ENCODE measurements at regions not wholly inside any gene's neighbourhood (a gene's known extent, or its start where the extent isn't known, plus 50 kb on each side); places are given as distances from the start of the nearest gene placed in this dataset.

DNA sequence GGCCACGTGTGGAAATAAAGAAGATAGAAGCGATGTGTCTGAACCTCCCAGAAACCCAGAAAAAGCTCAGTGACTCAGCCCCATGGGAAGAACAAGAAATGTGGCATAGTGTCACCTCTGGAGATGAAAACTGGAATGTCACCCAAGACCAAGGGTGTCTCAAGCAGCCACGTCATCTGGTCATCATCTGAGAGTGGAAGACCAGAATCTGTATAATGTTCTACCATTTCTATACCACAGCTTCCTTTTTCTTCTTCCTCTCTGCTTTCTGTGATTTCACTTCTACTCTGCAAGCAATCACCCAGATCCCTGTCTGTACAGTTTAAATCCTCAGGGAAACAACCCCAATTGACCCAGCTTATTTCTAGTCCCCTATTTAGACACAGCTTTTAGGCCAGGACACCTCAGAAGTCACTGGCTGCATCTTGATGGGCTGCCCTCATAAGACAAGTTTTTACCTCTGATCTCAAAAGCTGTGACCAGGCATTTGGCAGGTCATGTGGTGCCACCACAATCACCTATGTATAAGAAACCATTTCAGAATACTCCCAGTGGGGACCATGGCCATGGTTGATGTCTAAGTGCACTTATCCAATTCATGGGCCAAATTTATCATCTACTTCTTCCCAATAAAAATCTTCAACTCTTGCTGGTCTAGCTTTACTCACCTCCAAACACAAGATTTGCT is 278.5 kb upstream of the UMPS start:
- DNase-seq = no peak

GRCh38 chr3:124453189-124453588 is 277.1 kb upstream of the UMPS start:
- DNase-seq = no peak

DNA sequence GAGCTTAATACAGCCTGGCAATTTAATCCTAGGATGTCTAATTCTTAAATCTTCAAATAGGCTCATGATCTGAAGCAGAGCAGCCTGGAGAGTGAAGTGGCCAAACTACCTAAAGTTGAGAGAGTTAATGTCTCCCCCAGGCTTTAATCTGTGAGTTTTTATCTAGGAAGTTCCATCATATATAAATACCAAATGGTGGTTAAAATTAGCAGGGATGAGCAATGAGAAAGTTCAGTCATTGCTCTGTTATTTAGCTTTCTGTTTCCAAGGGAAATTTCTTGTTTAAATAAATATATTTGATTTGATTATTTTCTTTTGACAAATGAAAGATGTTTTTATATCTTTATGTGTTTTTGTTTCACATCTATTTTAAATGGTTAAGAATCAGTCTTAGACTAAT is 274.4 kb upstream of the UMPS start:
- no peak for DNase-seq

DNA sequence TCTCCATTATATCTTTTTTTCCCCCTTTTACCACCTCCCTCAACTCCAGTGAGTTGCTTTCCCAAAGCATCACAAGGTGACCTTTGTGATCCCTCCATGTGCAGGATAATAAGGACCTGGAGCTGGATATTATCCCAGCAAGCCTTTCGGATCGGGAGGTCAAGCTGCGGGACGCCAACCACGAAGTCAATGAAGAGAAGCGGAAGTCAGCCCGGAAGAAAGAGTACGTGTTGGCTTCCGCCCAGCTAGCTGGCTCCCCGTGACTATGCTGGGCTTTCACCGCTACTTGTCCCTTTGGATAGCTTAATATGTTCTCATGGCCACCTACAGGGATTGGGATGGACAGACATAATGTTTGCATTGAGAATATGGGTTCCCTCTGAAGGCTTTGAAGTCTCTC is 273.7 kb upstream of the UMPS start:
- DNase-seq = no peak

DNA sequence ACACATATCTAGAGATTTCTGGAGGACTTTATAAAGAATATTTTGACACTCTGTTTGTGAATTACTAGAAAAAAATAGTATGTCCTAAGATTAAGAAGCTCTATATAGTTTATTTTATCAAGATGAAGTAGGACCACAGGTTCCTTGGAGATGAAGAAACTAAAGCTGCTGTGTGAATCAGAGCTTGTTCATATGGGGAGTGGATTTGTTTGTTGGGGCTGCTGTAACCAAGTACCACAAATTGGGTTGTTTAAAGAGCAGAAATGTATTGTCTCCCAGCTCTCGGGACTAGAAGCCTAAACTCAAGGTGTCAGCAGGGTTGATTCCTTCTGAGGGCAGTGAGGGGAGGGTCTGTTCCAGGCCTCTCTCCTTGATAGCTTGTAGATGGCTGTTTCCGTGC is 270.6 kb upstream of the UMPS start:
- DNase-seq = no peak

GRCh38 chr3:124461126-124461525 is 269.1 kb upstream of the UMPS start:
- DNase-seq = no peak

GRCh38 chr3:124461838-124462632 is 268.2 kb upstream of the UMPS start:
- DNase-seq = no peak

GRCh38 chr3:124463234-124463633 is 267.0 kb upstream of the UMPS start:
- no peak for DNase-seq

GRCh38 chr3:124467980-124468902 is 262.0 kb upstream of the UMPS start:
- peak; percentile 18 to 25 for DNase-seq

DNA sequence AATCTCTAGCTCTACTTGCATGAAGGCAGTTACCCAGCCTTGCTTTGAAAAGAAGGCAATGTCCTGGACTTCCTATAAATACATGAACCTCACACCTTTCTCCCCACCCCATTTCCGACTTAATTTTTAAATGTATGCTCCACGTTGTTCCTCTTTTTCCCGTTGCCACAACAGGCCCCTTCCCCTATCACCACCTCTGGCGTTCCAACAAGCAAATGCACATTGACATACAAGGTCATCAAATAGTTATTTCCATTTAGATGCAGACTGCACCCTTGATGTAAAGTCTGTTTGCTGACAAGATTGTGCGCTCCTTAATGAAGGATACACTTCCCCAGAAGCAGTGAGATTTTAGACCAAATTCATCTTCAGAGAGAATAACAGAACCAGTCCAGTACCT is 260.7 kb upstream of the UMPS start:
- no peak for DNase-seq

DNA sequence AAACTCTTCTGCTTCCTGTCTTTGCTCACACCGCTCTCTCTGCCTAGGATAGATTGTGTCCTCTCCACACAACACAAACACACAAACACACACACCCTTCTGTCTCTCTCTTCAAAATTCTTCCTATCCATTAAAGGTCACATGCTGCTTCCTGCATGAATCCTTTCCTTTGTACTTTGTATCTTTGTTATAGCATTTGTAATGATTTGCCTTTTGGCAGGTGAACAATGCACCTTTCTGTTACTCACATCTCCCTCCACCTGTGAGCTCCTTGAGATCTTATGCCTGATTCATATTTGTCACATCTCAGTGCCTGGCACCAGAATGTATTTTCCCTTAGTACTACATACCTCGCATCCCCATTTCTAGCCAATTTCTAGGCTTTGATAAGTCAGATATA is 251.4 kb upstream of the UMPS start:
- no peak for DNase-seq

DNA sequence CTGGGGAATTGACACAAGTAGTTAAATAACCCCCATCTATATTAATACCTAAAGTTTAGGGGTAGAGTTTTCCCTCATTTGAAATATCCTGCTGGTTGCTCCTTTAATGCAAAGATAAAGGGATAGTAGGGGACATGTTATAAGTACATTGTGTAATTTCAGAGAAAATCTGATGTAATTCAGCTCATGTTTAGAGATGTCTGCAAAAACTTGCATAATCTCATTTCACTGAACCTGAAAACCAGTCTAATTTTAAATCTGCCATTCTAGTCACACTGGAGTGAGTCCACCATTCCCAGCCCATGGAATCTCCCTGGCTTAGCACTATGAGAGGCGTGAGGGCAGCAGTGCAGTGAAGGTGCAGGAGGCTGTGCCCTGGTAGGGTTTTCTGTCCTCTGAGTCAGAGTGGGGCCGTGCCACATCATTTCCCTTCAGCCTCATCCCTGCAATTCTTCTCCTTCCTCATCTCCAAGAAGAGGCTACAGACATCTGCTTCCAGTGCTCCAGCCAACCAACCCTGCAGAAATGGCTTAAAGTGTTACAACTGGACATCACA is 246.3 kb upstream of the UMPS start:
- DNase-seq = no peak

GRCh38 chr3:124486324-124486723 is 243.9 kb upstream of the UMPS start:
- no peak for DNase-seq

DNA sequence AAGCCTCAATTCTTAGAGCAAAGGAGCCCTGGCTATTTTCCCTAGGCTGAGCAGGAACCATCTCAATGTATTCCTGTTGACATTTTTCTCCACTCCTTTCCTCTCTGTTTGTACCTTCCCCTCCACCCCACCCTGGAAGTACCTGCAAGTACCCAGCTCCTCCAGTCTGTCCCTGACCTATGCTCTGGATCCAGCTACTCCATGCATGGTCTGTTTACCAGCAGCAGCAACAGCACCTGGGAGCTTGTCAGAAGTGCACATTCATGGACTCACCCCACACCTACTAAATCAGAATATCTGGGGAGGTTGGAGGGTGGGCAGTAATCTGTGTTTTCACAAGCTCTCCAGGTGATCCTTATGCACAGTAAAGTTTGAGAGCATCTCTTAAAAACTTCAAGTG is 240.7 kb upstream of the UMPS start:
- DNase-seq = no peak

GRCh38 chr3:124491098-124491497 is 239.2 kb upstream of the UMPS start:
- DNase-seq = no peak

GRCh38 chr3:124491875-124492274 is 238.4 kb upstream of the UMPS start:
- no peak for DNase-seq

- no peak for DNase-seq
Measured at GRCh38 chr3:124492824-124493223, 237.4 kb upstream of the UMPS start.

DNA sequence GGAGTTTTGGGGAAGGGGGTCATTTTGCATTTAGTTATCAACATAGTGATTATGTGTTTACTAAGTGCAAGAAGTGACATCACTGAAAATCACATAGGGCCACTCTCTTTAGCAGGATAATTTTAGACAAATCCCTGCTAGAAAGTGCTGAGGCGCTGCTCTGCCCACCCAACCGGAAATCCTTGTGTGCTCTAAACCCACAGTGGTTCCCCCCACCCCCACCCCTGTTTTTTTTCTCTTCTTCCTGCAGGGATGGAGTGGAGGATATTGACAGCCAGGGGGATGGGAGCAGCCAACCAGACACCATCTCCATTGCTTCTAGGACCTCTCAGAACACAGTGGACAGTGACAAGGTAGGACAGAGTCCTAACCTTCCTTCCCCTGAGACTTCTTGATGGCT is 234.2 kb upstream of the UMPS start:
- DNase-seq = no peak

GRCh38 chr3:124497487-124497886 is 232.8 kb upstream of the UMPS start:
- DNase-seq = no peak

- no peak for DNase-seq
Measured at GRCh38 chr3:124498891-124499290, 231.4 kb upstream of the UMPS start.

- DNase-seq = no peak
Measured at GRCh38 chr3:124504332-124505059, 225.8 kb upstream of the UMPS start.

DNA sequence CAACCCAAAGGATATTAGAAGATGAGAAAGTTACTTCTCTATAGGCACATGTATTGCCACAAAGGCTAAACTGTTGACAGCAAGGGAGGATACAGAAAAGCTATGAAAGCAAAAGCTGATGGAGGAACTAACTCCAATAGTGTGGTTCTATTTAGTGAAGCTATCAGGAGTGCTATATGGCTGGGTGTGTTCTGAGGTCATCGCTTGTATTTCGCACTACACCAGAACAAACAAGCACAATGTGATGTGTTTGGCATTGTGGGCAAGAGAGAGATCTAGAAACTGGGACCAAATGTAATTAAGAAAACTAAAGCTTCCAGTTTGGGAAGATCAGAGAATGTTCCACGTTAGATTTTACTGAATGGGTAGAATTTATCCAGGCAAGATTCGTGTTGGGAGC is 220.4 kb upstream of the UMPS start:
- no peak for DNase-seq

DNA sequence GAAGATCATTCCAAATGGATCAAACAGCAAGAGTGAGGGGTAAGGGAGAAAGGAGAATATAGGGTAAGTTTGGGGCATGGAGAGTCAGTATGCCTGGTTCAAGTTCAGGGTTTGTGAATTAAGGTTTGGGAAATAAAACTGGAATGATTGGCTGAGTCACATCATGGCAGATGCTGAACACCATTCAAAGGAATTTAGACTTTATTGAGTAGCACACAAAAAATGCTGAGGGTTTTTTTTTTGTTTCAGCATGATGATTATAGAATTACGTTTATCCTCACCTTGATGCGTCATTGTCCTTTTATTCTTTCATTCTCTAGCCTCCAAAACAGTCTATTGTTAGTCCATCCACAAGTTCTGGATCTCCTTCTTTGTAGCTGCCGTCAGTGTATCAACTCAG is 220.0 kb upstream of the UMPS start:
- no peak for DNase-seq
